OCI-LY7 (cell line): ENCODE measurements at regions not wholly inside any gene's neighbourhood (a gene's known extent, or its start where the extent isn't known, plus 50 kb on each side); places are given as distances from the start of the nearest gene placed in this dataset.

Source experiments
- EZH2phosphoT487 ChIP-seq: fragments of 200-600 bp; sonication (generic); IDR thresholded peaks from 2 replicates; pipeline ENCODE4 v1.6.1; 2018; ENCODE audit warnings: low read depth, borderline replicate concordance, mild to moderate bottlenecking, mixed run types, antibody characterized with exemption, low read length, moderate library complexity, mixed read lengths
- TF ChIP-seq, protein P1 (sequence below): fragments of 200-600 bp; sonication (generic); conservative IDR thresholded peaks from 2 replicates; pipeline ENCODE4 v1.5.1; 2014; ENCODE audit warnings: mild to moderate bottlenecking, antibody characterized with exemption, low read length, moderate library complexity, mixed read lengths

GRCh38 chr3:31392568-31392967 is 140.2 kb upstream of the STT3B start:
- TF ChIP-seq, protein P1, sequence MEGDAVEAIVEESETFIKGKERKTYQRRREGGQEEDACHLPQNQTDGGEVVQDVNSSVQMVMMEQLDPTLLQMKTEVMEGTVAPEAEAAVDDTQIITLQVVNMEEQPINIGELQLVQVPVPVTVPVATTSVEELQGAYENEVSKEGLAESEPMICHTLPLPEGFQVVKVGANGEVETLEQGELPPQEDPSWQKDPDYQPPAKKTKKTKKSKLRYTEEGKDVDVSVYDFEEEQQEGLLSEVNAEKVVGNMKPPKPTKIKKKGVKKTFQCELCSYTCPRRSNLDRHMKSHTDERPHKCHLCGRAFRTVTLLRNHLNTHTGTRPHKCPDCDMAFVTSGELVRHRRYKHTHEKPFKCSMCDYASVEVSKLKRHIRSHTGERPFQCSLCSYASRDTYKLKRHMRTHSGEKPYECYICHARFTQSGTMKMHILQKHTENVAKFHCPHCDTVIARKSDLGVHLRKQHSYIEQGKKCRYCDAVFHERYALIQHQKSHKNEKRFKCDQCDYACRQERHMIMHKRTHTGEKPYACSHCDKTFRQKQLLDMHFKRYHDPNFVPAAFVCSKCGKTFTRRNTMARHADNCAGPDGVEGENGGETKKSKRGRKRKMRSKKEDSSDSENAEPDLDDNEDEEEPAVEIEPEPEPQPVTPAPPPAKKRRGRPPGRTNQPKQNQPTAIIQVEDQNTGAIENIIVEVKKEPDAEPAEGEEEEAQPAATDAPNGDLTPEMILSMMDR: no peak
- no peak for TF ChIP-seq EZH2phosphoT487
